Spinal cord (tissue), 9 donors: ENCODE measurements at regions not wholly inside any gene's neighbourhood (a gene's known extent, or its start where the extent isn't known, plus 50 kb on each side); places are given as distances from the start of the nearest gene placed in this dataset.
A peak's percentile ranks its signal among the peaks of the same experiment; 100 is the strongest.

Source experiments
- DNase-seq, 6 donors: peaks; one replicate each; pipeline versions ENCODE4 v3.0.0 to v3.0.0-alpha.2; 2013 to 2015; ENCODE audit warnings: low spot score in 6 of 6, low read depth in 4 of 6
- H3K27ac ChIP-seq: one replicate; pipeline ENCODE4 v1.5.1; 2013; ENCODE audit warnings: low read depth, low read length, control low read depth
- H3K27me3 ChIP-seq: one replicate; pipeline ENCODE4 v1.6.1; 2013; ENCODE audit warnings: low read length; ENCODE audit not compliant: control insufficient read depth, insufficient read depth
- H3K36me3 ChIP-seq: one replicate; pipeline ENCODE4 v1.6.1; 2013; ENCODE audit warnings: low read length; ENCODE audit not compliant: control insufficient read depth, insufficient read depth
- H3K4me1 ChIP-seq: one replicate; pipeline ENCODE4 v1.6.1; 2013; ENCODE audit warnings: low read length; ENCODE audit not compliant: control insufficient read depth, insufficient read depth
- H3K4me3 ChIP-seq: one replicate; pipeline ENCODE4 v1.5.1; 2013; ENCODE audit warnings: low read depth, low read length, control low read depth
- H3K9me3 ChIP-seq: one replicate; pipeline ENCODE4 v1.6.1; 2013; ENCODE audit warnings: low read length; ENCODE audit not compliant: control insufficient read depth, insufficient read depth
- WGBS: methylation state at CpG from one replicate; pipeline ENCODE4 v1.1.5; 2013; ENCODE audit warnings: missing lambda C conversion rate; ENCODE audit not compliant: insufficient coverage; 5-methylcytosine and 5-hydroxymethylcytosine counted together
- donor health status: healthy.

DNA sequence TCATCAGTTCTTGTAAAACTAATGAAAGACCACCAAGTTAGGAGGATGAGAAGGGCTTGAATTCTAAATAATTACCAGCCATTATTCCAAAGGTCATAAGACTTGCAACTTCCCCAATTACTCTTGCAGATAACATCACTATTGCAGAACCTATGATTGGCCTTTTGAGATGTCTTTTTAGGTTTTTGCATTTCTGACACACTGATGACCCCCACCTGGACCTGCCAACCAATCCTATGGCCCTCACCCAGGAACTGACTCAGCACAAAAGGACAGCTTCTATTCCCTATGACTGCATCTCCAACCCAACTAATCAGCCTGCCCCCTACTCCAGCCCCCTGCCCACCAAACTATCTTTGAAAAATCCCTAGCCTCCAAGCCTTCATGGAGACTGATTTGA, 111.5 kb upstream of the COPS8 start:
- no peaks in the 10 kb centered on the region for H3K9me3 ChIP-seq
- no peak for DNase-seq
- H3K4me3 ChIP-seq = no peak overlapping the region
- H3K4me1 ChIP-seq = peaks cover 6% of the 10 kb centered on the region
- no peak overlapping the region for H3K27ac ChIP-seq
- no peaks in the 10 kb centered on the region for H3K27me3 ChIP-seq
- H3K36me3 ChIP-seq = no peaks in the 10 kb centered on the region

DNA sequence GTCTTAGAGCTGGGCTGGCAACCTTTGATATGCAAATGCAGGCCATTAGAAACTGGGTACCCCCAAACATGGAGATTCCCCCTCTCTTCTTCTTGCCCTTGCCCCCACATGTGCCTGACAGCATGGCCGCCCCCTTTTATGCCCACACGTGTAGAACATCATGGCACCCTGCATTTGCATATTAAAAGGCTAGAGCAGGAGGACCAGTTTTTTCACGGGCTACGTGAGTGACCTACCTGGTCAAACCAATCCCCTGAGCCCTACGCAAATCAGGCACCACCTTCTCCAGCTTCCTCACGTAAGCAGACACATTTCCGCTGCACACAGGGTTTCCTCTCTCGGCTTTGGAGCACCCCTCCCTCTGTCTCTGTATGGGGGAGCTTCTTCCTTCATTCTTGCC, 110.9 kb upstream of the COPS8 start:
- H3K27me3 ChIP-seq = no peaks in the 10 kb centered on the region
- no peak overlapping the region for H3K4me3 ChIP-seq
- H3K4me1 ChIP-seq = peaks cover 6% of the 10 kb centered on the region
- no peak overlapping the region for H3K27ac ChIP-seq
- no peaks in the 10 kb centered on the region for H3K36me3 ChIP-seq
- WGBS = 58% methylated on average over 7 of the region's 8 CpGs
- no peak for DNase-seq
- no peaks in the 10 kb centered on the region for H3K9me3 ChIP-seq

DNA sequence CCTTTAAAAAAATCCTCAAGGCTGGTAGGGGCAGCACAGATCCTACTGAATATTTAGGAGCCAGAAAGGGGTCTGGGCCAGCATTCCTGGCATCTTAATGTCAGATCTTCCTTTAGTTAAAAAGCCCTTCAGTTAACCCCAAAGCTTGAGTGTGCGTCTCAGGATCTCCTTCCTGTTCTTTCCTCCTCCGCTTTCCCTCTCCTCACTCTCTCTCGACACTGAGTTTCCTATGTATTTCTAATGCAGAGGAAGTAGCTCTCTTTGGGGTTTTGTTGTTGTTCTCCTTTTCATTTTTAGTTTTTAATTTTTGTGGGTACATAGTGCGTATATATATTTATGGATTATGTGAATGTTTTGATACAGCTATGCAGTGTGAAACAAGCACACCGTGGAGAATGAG, 109.9 kb upstream of the COPS8 start:
- Histone ChIP-seq H3K27me3 (no peaks in the 10 kb centered on the region), H3K27ac (no peak overlapping the region), H3K4me3 (no peak overlapping the region), H3K4me1 (peaks cover 6% of the 10 kb centered on the region), H3K36me3 (no peaks in the 10 kb centered on the region), H3K9me3 (no peaks in the 10 kb centered on the region)
- WGBS = no CpG with 5 or more reads among the region's 5 CpGs
- DNase-seq = no peak

DNA sequence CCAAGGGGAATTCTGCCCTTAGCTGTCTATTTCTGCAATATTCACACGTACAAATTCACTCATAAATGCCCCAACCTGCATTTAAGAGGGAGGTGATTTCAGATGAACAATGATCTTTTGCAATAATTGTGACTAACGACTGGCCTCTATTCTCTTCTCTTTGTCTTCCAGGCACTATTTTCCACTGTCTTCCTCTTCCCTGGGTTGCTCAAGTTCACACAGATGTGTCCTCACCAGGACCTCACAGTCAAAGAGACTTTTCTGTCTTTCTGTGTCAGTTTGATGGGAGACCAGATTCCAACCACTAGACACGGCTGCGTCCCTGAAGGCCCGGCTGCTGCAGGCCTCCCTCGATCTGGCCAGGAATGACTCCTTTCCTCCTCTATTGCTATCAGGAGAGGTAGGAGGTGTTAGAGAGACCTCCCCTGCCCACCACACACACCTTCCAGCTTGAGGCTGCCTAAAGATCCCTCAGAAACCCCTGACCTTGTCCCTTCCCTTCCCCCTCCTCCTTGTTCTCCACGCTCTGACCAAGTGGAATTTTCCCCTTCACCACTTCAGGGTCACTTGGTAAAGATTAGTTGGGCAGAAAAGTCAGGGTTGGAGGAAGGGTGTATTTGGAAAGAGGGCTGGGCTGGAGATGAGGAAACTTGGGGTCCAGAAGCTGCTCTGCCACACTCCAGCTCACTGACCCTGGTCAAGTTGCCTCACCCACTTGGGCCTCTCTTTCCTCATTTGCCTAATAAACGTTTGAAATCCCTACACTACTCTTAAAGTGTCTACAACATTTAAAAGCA, 109.2 kb upstream of the COPS8 start:
- DNase-seq = no peak
- Histone ChIP-seq H3K9me3 (no peaks in the 10 kb centered on the region), H3K27ac (no peak overlapping the region), H3K36me3 (no peaks in the 10 kb centered on the region), H3K4me3 (no peak overlapping the region), H3K27me3 (no peaks in the 10 kb centered on the region), H3K4me1 (peaks cover 6% of the 10 kb centered on the region)
- WGBS = 55% methylated on average over 2 of the region's 8 CpGs

DNA sequence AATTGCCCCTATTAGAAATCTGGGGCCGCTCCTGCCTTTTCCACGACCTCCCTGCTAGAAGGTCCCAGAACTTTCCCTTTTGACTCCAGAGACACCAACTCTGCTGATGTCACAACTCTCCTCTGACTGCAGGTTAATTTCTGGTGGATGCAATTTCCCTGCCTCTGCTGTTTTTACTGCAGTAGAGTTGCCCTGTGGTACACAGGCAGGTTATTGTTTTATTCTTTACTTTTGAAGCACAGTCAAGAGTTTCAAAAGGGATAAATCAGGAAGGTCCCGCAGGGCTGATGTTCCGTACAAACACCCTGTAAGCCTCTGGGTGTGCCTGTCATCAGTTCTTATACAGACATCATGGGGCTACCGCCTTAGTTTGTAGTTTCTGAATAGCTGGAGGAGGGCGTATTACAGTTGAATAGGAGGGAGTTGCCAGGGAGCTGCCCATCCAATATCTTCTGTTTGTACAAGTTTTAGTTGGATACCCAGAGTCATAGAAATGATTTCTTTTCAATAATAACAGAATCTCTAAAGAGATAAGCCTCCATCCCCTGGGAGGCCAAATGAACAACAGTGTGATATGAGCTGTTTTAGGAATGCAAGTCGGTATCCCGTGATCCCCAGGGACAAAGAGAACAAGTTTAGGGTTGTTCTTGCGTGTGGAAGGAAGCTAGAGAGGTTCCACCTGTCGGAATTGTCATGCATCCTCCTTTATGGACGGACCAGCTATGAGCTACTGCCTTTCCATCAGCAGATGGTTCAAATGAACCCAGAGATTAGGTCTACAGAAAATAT, 108.4 kb upstream of the COPS8 start:
- Histone ChIP-seq H3K9me3 (no peaks in the 10 kb centered on the region), H3K4me1 (peaks cover 6% of the 10 kb centered on the region), H3K27me3 (no peaks in the 10 kb centered on the region), H3K4me3 (no peak overlapping the region), H3K36me3 (no peaks in the 10 kb centered on the region), H3K27ac (no peak overlapping the region)
- DNase-seq = no peak
- WGBS = 90% methylated on average over 9 of the region's 11 CpGs

DNA sequence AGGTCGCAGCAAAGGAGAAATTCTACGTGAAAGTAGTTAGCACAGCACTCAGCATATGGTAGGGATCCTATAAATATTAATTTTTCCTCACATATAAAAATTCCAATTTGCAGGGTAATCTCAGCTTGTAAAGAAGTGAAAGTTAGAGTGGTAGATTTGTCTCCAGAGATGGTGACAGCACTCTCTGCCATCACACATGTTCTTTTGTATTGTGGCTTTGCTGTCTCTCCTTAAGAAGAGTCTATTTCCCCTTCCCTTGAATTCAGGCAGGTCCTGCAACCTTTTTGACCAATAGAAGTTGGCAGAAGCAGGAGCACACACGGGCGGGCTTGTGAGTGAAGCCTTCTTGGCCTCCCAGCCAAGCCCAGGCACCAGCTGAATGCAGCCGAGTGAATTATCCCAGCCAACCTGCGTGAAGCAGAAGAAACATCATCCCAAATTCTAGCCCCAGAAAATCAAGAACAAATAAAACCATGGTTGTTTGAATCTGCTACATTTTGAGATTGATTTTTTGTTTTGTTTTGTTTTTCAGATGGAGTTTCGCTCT, 107.8 kb upstream of the COPS8 start:
- 63% methylated on average over 3 of the region's 7 CpGs for WGBS
- H3K36me3 ChIP-seq = no peaks in the 10 kb centered on the region
- H3K27ac ChIP-seq = no peak overlapping the region
- DNase-seq = peak in 1 of 6 donors; percentile 55
- H3K27me3 ChIP-seq = no peaks in the 10 kb centered on the region
- peaks cover 6% of the 10 kb centered on the region for H3K4me1 ChIP-seq
- H3K4me3 ChIP-seq = no peak overlapping the region
- no peaks in the 10 kb centered on the region for H3K9me3 ChIP-seq

DNA sequence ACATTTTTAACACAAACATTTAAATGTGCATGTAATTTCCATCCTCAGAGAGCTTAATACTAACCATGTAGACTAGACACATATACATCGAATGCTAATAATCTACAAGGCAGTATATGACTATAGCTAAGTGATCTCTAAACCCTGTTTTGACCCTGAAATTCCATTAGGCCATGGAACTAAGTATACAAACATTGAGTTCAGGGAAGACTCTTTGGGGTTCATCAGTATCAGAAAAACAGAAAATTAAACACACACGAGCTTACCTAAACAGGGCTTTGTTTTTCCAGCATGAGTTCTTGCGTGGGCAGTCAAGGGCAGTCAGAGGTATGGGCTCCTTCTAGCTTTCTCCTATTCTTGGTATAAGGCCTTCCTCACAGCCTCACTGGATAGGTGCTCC, 106.0 kb upstream of the COPS8 start:
- H3K27ac ChIP-seq = no peak overlapping the region
- DNase-seq = no peak
- peaks cover 2% of the 10 kb centered on the region for H3K9me3 ChIP-seq
- H3K4me3 ChIP-seq = no peak overlapping the region
- H3K36me3 ChIP-seq = no peaks in the 10 kb centered on the region
- H3K4me1 ChIP-seq = peaks cover 6% of the 10 kb centered on the region
- H3K27me3 ChIP-seq = no peaks in the 10 kb centered on the region
- no CpG with 5 or more reads among the region's 3 CpGs for WGBS

DNA sequence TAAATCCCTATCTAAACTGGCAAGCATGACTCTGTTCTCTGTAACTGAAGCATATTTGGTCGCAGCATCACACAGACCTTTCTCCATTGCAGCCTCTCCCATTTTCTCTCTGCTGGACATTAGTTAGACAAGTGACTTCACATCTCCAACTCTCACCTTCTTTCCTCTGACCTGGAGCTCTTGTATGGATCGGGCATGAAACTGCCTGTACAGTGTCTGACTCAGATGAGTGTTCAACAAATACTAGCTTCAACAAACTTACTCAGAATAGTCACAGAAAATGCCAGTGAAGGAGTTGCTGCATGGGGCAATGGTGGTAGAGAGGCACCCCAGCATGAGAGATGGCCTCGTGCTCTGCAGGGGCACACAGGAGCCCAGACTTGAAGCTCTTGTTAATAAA, 104.7 kb upstream of the COPS8 start:
- no peaks in the 10 kb centered on the region for H3K27me3 ChIP-seq
- no peak for DNase-seq
- H3K4me3 ChIP-seq = no peak overlapping the region
- WGBS = 94% methylated on average over 2 of the region's 3 CpGs
- peaks cover 2% of the 10 kb centered on the region for H3K9me3 ChIP-seq
- peaks cover 6% of the 10 kb centered on the region for H3K4me1 ChIP-seq
- no peaks in the 10 kb centered on the region for H3K36me3 ChIP-seq
- no peak overlapping the region for H3K27ac ChIP-seq

DNA sequence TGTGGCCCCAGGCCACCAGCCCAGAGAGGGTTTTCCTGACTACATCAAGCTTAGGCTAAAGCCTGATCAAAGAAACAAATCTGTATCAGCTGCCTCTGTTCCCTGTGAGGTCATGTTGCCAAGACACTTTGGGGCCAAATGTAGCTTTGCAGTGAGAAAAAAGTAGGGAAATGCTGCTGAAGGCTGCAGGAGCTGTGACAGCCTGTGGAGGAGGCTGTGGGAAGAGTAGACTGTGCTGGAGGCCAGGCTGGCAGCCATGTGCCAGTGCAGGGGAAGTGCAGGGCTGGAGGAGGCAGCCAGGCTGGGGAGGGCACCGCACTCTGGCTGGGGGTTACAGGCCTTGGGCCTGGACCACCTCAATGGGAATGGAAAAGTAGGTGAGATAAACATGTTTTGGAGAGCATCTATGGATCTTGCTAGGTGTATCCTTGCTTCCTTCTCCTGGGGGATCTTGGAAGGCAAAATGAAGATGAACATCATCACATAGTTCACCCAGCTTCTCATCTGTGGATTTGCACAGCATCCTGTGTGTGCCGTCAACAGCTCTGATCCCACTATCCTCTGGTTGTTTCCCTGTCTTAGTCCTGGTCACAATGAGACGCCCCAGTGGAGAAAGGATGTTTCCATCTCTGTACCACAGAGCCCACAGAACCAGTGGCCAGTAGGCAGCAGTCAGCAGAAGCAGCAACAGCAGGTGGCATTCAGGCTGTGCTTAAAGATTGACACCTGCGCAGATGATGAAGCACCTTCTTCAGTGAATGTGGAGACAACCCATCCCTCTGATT, 103.8 kb upstream of the COPS8 start:
- H3K27me3 ChIP-seq = no peaks in the 10 kb centered on the region
- 100% methylated on average over 4 of the region's 4 CpGs for WGBS
- H3K27ac ChIP-seq = no peak overlapping the region
- H3K4me3 ChIP-seq = no peak overlapping the region
- H3K9me3 ChIP-seq = peaks cover 2% of the 10 kb centered on the region
- H3K36me3 ChIP-seq = no peaks in the 10 kb centered on the region
- DNase-seq = peak in 1 of 6 donors; percentile 22
- H3K4me1 ChIP-seq = peaks cover under 1% of the 10 kb centered on the region
